ENCODE measurements at regions not wholly inside any gene's neighbourhood (a gene's known extent, or its start where the extent isn't known, plus 50 kb on each side); places are given as distances from the start of the nearest gene placed in this dataset.
"Not testable (repeated sequence)": the region's sequence is repeated elsewhere in the genome, so short reads cannot be mapped to it uniquely, and the experiment has no call there.

DNA sequence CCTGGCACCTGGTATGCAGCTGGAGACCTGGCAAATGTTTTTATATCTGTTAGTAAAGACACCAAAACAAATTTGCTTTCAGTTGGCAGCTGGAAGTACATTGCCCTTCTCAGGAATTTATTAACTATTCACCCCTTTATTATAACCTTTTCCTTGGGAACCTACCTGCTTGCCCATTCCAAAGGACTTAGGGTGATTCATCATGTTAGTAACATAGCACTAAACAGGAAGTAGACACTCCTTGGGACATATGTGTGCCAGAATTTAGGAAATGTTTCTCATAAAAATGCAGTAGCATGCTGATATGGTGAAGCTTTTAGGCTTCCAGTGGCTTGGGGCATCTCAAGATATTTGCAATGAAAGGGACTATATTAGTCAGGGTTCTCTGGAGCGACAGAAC lies 184.2 kb downstream of the DMAC1 start:
- DNase-seq = no peak

DNA sequence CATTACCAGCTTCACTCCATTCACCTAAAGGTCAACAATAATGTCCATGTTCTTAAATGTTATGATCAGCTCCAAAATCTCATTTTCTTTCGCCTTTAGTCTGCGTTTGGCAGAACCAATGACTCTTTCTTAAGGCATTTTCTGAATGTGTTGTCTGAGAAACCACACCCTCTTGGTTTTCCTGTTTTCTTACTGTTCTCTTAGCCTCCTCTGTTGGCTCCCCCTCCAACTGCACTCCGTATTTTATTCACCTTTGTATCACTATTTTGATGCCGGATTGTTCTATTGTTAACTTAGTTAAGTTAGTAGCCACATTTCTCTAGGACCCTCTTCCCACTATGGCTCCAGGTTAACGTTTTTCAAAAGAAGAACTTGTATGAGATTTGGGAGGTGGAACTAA lies 185.6 kb downstream of the DMAC1 start:
- no peak for DNase-seq

DNA sequence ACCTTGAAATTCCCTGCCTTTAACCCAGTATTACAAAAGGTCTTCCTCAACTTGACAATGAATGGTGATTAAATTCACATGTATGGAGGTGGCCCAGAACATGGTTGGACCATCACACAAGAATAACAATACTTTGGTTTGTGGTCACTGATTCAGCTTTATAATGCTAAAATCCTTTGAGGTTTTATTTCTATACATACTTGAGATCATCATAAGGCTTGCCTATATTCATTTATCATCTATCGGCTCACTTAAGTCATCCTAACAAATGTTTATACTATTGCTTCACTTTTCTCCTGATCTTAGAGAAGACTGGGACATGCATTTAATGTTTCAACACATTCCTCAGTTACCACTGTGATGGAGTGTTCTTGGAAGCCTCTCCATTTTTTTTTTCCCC lies 191.3 kb downstream of the DMAC1 start:
- DNase-seq = no peak

DNA sequence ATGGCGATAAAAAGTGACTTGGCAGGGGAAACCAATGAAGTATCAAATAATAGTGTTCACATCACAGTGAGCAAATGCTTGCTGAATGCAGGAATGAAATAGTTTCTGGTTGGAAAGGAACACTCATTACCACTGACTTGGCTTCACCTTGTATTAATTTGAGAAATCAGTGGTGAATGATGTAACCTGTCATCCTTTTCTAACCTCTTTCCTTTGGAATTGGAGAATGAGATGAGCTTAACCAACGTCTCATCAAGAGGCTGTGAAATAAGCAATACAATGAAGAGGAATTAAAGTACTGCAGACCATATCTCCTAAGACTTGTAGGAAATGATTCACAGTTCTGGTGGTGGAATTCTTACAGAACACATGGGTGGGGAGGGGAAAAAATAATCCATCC lies 192.2 kb downstream of the DMAC1 start:
- no peak for DNase-seq

DNA sequence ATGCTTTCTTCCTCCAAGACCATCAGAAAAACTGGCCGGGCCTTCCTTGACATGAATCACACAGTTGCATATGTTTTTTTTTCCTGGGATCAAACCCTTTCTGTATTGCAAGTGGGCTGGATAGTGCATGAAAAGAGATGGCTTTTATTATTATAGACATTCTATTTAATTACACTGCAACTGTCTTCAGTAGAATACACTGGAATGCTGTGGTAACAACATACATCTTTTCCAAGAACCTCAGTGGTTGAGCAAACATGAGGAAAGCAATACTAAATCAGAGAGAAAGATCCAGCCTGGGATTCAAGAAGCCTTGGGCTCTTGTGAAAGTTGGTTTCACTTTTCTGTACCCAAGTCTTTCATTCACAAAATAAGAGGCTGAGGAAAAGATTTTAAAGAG lies 193.0 kb downstream of the DMAC1 start:
- DNase-seq = no peak

DNA sequence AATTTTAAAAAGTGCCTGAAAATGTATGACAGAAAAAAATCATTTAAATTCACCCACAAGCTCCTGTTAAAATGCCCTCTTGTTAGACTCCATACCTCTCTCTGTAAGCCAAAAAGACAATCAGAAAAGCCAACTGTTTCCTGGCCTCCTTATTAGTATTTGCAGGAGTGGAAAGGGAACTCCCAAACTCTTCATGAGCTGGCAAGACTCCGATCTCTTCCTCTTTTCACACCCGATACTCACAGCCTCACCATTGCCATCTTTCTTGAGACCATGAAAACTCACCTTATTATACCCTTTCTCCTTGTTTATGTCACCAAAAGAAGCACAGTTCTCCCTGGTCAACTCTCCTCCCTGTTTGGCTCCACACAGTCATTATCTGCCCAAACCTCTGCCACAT lies 197.8 kb downstream of the DMAC1 start:
- no peak for DNase-seq

DNA sequence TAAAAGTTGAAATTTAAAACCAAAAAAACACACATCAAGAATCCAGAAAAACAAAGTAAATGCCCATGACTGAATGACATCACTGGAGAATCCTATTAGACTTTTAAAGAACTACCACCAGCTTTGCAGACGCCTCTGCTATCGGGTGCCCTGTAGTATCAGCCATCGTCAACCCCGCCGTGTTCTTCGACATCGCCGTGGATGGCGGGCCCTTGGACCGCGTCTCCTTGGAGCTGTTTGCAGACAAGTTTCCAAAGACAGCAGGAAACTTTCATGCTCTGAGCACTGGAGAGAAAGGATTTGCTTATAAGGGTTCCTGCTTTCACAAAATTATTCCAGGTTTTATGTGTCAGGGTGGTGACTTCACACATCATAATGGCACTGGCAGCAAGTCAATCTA lies 201.9 kb downstream of the DMAC1 start:
- DNase-seq = no peak

DNA sequence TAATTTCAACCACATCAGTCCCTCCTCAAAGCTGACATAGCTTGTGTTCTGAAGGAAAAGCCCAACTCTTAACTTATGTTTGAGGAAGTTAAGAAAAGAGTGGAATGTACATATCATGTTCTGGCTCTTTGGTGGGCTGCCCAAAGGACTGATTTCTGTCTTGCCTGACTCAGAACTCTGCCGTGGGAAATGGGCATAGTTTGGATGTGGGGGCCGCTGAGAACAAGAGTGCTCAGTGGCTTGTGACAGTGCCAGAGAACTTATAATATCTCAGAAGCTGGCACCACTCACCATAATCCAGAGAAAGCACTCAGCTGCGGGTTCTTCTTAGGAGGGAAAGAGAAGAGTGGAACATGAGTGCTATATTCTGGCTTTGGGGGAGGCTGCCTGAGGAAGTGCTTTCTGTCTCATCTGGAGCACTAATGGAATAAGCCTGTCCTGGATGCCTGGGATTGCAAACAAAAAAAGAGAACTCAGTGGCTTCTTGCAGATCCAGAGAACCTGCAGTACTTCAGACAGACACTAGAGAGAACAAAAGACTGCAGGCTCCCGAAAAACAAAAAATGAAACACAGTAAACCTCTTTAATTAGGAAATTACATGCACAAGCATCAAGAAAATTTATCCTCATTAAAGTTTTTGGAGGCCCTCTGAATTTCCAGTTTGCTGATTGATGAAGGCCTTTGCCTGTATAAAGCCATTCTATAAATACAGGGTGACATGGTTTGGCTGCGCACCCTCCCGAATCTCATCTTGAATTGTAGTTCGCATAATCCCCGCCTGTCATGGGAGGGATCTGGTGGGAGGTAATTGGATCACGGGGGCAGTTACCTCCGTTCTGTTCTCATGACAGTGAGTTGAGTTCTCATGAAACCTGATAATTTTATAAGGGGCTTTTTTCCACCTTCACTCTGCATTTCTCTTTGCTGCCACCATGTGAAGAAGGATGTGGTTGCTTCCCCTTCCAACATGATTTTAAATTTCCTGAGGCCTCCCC lies 207.0 kb downstream of the DMAC1 start:
- DNase-seq = no peak

DNA sequence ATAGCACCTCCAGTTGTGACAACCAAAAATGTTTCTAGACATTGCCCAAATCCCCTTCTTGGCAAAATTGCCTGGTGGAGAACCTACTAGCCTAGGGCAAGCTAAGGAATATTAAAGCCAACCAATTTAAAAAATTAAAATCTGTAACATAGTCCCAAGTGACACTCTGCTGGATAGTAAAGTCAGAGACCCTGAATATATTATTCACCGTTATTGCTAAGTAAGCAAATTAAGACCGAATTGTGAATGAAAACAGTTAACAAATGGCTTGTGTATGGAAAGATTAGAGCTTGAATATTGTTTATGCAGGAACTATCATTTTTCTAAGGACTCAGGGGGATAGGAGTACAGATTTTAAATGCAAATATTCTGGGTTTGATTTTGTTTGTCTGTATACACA lies 208.1 kb downstream of the DMAC1 start:
- DNase-seq = no peak

DNA sequence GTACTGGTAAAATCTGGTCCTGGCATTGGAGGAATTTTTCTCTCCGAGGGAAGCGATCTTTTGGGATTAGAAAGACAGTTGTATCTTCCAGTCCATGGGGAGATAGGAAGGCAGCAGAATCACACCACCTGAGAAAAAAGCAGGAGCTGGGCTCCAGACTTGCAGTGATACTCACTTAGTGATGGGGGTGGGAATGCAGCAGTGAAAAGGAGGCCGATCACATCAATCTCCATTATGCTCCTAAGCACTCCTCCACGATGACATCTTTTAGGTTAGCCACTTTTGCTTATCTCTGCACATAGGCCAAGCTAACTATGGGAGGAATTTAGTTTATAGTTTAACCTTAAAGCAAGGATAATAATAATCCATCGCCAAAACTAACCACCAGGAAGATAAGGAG lies 219.0 kb downstream of the DMAC1 start:
- no peak for DNase-seq

DNA sequence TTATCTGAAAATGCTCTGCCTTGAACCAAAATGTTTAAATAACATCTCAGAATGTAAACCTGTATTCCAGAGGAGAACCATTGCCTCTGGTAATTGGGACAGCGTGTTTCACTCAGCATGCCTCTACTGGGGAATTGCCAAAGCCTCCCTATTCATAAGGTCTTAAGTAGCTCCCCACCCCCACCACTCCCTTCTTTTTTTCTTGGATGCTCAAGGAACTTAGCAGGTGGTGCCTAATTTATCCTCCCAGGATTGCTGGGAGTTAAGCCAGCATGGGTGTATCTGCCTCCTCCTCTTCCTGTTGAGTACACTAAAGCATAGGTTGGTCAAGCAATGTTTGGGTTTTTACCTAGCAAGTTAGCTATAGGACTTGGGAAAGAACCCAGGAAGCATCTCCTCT lies 220.2 kb downstream of the DMAC1 start:
- peak; percentile 79 to 91 for DNase-seq

DNA sequence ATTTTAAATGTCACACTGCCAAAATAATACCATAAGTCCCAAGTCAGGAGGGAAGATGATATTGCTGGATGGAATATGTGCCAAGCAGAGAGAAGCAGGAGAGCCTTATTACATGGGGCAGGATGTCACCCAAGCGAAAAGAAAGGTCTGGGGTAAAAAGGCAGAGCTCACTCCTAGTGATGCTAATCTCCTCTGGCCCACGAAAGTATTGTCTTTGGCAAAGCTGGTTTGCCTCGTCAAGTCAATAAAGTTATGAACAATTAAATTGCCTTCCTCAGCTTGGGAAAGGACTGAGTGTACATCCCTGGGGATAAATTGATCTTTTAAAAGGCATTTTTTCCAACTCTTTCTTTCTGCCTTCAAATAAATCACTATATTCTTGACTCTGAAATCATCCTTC lies 220.6 kb downstream of the DMAC1 start:
- DNase-seq = no peak

DNA sequence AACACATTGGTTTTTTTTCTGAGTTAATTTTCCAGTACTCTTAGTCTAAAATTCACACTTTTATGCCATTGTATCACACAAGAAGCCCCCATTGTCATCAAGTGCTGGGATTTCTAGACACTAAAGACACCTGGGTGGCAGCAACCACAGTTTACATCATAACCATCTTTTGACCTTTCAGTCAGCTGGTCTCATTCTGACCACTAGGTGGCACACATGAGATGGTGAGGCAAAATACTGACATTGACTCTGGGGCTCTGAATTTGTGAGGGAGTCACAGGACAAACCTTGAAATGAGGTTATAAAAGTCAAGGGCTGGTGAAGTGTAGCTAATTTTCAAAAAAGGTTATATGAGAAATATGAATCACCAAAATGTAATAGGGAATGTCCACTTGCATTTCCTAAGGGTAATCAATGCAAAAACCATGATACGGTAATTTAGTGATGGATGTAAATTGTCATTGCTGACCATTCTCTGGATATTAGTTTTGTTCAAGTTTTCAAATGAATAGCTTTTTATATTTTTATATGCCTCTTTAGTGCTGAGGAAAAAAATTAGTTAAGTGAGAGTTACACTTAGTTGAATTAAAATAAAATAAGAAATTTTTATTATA lies 229.4 kb downstream of the DMAC1 start:
- peak; percentile 42 to 58 for DNase-seq

DNA sequence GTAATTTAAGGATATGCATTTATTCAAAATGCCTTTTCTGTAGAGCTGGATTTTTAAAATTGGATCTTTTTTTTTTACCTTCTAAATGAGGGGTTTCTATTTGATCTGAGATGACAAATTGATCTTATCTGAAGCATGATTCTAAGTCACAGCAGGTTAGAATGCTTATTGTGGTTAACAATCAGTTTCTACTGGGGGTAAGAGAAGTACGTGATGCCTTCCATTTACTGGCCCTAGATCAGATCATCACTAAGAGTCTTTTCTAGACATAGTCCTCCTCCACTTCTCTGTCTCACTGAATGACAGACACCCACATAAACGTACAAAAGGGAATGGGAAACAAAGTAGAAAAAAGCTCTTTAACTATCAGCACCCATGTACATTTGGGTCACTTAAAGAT lies 231.9 kb downstream of the DMAC1 start:
- DNase-seq = no peak

DNA sequence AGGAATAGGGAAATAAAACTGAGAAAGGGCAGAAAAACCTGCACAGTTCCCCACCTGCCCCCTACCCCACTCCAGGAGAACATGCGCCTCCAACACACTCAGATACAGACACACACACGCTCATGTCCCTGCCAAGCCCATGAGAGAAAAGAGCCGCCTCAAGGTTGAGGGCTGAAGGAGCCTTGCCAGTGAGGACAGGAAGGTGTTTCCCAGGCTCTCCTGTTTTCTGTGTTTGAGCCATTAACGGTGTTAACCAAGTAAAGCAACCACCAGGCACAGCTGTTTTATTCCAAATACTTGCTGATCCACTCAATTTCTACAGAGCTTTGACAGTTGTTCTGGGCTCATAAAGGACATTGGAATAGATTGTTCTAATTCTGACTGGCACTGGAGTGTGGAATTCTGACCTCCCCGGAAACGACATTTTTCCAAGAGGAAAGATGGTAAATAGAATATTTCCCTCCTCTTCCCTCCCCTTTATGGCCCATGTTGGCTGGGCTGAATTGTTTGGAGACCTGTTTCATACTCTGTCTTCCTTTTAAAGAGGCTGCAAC lies 238.0 kb downstream of the DMAC1 start:
- DNase-seq = peak in 1 of 2 experiments; percentile 16

DNA sequence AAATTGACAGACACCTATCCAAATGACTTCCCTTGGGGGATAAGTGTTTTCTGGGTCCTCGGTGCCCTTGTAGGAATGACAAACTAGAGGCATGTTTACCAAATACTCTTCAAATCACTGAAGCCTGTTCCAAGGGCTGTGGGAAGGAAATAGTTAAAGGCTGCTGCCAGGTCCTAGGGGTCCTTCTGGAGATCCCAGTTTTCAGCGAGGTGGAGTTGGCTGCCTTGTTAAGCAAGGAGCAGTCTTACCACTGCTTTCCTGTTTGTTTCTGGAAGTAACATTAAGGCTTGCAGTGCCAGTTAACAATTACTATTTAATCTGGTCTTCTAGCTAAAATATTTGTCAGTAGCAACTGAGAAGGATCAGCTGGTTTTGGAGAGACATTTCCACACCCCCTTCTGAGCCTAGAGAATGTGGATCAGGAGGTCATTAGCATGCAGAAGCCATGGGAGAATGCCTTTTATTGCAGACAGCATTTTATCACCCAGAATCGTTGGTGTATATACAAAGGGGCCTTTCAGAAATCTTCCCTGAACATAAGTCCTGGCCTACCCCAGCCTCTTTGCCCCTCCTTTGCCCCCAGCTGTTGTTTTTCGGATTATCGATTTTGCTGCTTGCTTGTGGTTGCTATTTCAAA lies 238.8 kb downstream of the DMAC1 start:
- peak; percentile 28 to 65 for DNase-seq

DNA sequence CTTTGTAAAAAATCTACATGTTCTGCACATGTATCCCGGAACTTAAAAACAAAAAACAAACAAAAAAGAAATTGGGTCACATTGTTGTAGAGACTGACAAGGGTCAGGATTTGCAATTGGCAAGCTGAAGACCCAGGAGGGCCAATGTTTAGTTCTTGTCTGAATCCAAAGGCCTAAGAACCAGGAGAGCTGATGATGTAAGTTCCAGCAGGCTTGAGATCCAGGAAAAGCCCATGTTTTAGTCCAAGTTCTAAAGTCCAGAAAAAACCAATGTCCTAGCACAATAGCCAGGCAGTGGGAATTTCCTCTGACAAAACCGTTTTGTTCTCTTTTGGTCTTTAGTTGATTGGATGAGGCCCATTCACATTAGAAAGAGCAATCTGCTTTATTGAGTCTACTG lies 244.9 kb downstream of the DMAC1 start:
- DNase-seq = no peak

DNA sequence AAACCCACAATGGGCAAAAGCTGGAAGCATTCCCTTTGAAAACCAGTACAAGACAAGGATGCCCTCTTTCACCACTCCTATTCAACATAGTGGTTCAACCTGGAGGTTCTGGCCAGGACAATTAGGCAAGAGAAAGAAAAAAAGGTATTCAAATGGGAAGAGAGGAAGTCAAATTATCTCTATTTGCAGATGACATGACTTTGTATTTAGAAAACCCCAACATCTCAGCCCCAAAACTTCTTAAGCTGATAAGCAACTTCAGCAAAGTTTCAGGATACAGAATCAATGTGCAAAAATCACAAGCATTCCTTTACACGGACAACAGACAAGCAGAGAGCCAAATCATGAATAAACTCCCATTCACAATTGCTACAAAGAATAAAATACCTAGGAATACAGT lies 246.9 kb downstream of the DMAC1 start:
- DNase-seq = not testable (repeated sequence)

DNA sequence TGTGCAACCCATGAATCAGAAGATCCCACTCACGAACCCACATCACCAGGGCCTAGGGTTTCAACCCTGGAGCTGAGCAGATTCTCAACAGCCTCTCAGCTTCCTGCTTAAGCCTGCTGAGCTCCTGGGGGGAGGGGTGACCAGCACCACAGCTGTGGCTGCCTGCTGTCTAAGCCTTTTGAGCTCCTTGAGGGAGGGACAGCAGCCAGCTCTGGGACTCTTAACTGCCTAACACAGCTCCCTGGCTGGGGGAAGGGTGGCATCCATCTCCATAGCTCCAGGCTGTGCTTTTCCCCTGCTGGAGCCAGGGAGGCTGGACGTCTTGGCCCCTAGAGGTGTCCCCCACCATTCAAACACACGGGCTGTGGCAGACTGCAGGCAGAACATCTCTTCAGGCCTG lies 250.3 kb downstream of the DMAC1 start:
- DNase-seq = peak; percentile 91 to 98

DNA sequence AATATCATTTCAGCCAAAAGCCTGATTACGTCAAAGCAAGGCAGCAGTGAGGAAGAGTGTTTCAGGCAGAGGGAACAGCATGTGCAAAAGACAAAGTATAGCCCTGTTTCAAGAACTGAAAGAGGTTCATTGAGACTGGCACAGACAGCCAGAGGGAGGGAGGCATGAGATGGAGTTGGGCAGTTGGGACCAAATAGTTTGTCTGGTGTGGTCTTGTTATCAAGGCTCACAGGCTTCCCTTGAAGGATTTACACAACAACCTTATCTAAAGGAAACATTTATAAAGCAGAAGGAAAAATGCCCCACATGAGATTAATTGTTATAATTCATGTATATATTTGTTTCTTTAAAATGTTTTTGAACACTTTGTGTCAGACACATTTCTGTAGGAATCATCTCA lies 253.3 kb downstream of the DMAC1 start:
- no peak for DNase-seq

DNA sequence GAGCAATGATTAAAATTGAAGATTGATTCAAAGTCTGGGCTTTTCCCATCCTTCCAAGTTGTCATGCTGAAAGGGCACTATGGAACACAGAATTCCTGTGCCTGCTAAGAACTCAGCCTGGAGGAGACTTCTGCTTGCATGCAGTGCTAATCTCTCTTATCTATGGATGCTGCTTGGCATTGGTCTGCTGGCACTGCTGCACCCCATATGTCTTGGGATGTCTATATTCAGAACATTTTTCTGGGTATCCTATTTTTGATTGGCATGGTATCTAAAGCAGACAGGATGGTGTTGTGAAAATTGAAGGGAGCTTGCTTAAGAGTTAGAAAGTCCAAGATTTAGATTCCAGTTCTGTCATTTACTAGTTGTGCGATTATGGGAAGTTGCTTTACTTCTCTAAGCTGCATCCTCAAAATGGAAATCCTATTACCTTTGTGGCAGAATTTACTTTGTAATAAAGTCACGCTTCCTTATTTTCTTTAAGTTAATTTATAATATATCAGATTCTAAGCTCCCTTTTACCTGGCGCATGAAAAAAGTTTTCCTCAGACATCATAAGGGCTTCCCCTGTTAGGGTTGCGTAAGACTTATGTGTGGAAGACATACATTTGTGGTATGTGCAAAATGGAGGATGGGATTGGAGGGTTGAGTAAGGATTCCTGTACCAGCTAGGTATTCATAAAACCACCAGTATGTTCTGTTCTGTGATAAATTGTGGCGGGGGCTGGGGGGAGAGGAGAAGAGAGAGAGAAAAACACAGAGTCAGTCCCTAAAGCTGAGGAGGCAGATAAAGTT lies 254.0 kb downstream of the DMAC1 start:
- no peak for DNase-seq

DNA sequence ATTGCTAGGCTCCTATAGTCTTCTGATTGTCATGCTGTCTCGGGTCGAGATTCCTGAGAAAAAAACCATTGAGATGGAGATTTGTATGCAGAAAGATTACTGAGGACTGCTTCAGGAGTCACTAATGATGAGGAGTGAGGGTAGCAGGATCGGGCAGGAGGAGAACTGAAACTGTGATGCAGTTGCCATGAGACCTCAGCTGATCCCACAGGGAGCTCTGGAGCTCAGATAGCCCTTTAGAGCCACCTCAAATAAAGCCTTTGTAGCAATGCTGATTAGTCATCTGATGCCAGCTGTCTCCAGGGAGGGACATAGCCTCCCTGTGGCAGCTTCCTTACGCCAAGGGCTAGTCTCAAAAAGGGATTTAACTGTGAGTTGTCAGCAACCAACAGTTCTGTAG lies 256.9 kb downstream of the DMAC1 start:
- peak; percentile 39 to 83 for DNase-seq

DNA sequence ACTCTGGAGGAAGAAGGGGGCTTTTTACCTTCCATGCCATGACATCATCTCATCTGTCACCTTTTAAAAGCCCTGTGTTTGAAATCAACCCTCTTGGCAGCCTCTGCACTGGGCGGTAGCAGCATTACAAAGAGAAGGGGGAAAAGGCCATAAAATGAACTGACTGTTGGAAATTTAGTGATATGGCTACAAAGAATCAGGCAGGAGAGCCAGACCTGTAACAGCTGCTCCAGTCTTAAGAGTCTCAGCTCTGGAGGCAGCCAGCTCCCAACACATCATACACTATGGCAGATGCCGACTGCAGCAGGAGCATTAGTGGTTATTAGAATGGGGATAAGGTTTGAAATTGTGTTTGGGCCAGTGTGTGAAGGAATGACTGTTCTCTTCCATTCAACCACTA lies 257.5 kb downstream of the DMAC1 start:
- peak; percentile 25 to 86 for DNase-seq
